Motor neuron (in vitro differentiated cells): ENCODE measurements at regions not wholly inside any gene's neighbourhood (a gene's known extent, or its start where the extent isn't known, plus 50 kb on each side); places are given as distances from the start of the nearest gene placed in this dataset.

ENCODE experiments used
- ATAC-seq, 8 experiments: fragments of 200-7000 bp; cut with Tn5 transposase; replicated peaks in 6 of 8; 2 replicates each; pipeline ENCODE4 v1.8.0; 2021; ENCODE audit warnings: mild to moderate bottlenecking in 8 of 8, moderate library complexity in 8 of 8
- H3K27ac ChIP-seq, 2 donors: fragments of 250-450 bp; sonication (Bioruptor Pico); 2 replicates each; pipeline ENCODE4 v1.9.0; 2021; ENCODE audit warnings: antibody characterized with exemption in 2 of 2, mild to moderate bottlenecking in 2 of 2, moderate library complexity in 1 of 2
- H3K4me1 ChIP-seq, 2 donors: fragments of 250-450 bp; sonication (Bioruptor Pico); replicated peaks in 1 of 2; 2 replicates each; pipeline ENCODE4 v1.6.1; 2021; ENCODE audit warnings: antibody characterized with exemption in 2 of 2, mild to moderate bottlenecking in 2 of 2, moderate library complexity in 1 of 2
- H3K4me3 ChIP-seq, 5 donors: fragments of 250-450 bp; sonication (Bioruptor Pico); 2 replicates each; pipeline ENCODE4 v1.9.0; 2021; ENCODE audit warnings: antibody characterized with exemption in 5 of 5, mild to moderate bottlenecking in 5 of 5, moderate library complexity in 4 of 5
- WGBS, 10 experiments: fragments of 450-650 bp; shearing (Covaris generic); methylation state at CpG; one replicate each; pipeline ENCODE4 v1.0.0; 2022; 5-methylcytosine and 5-hydroxymethylcytosine counted together
- in situ Hi-C, 9 experiments: fragments of 400-800 bp; cut with MboI; loops; one replicate each; pipeline ENCODE4 v1.15.0; 2021; ENCODE audit warnings: low sequenced_read_pairs in 9 of 9, low pct_unique_long_range_greater_than_20kb in 2 of 9; ENCODE audit not compliant: unreplicated experiment in 9 of 9

DNA sequence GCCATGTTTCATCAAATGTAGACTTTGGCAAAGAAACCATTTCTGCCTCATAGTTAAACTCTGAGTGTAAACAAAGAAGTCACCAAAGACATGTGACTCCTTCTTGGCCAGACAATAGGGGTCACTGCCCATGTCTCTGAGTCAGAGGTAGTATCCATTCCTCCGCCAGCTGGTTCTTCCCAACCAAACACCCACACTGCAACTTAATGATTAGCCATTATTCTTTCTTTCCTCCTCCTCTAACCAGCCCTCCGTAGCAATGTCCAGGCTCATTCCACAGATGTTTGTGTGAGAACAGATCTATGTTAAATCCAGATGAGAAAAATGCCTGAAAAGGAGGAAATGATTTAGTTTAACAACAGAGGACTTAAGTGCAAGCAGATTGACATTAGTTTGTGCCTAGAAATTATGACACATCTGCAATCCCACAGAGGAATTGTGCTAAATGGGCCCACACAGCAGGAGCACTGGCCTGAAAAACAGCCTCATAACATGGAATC lies 127.9 kb upstream of the SH3BP4 start:
- in situ Hi-C loops, result no loop called here
- WGBS, 10 experiments, result 0 to 60% (median 20%) methylated on average over 1 to 2 of the region's 2 CpGs; no CpG with 5 or more reads in 2 of the 10 experiments
- Histone ChIP-seq H3K4me3 (no peak overlapping the region), H3K27ac (peak overlapping the region in 1 of 2 donors; percentile 20), H3K4me1 (peaks cover 10 to 11% of the 10 kb centered on the region in 2 donors)
- ATAC-seq, result peak in 7 of 8 experiments; percentile 94 to 98 (median 96)

DNA sequence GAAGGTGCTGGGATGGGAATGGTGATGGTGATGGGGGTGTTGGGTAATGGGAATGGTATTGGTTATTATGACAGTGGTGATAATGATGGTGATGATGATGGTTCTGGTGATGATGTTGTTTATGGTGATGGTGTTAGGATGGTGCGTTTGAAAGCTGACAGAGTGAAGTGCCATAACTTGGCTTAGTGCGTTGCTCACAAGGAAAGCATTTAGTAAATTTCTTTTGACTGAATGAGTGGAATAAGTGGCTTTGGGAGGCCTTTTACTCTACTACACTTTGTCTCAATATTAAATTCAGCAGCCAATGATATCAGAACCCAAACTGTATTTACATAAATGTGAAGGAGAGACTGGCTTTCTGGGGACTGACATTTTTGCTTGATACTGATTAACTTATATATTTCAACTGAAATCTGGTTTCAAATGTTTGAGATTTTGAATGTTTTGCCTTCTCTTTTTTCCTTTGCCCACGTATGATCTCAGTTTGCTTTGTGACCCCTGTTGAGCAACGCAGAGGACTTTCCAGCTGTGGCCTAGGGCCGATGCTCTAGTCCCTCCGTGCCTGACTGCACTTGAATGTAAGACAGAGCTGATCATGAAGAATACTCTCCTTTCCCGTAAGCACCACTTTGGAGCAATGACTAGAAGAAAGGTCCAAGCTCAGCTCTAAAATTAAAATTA lies 128.5 kb upstream of the SH3BP4 start:
- Histone ChIP-seq H3K4me1 (peaks cover 10 to 11% of the 10 kb centered on the region in 2 donors), H3K27ac (peak overlapping the region in 1 of 2 donors; percentile 20), H3K4me3 (no peak overlapping the region)
- peak in 7 of 8 experiments; percentile 49 to 72 (median 68) for ATAC-seq
- in situ Hi-C loops, result no loop called here
- WGBS, 10 experiments, result 0 to 100% (median 49%) methylated on average over 1 to 6 of the region's 7 CpGs

DNA sequence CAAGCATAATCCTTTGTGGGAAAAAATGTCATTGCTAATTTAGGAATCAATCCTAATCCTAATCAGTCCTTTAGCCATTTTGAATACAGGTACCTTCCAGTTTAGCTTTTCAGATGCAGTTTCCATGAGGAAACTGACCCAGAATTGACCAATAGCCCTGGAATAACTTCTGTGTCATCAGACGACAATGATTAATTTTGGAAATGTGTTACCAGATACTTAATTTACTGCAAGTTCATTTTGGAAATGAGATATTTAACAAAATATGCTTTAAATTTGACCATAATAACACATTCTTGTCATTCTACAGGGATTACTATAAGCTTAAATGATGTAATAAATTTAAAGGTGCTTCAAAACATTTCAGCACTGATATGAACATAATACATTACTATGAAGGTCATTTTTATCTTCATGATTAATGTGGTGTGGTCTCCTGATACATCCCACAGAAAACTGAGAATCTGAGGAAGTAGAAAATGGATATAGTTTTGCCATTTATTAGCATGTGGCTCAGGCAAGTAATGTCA lies 129.8 kb upstream of the SH3BP4 start:
- 60 to 100% (median 80%) methylated on average over 1 of the region's 1 CpG; no CpG with 5 or more reads in 1 of the 10 experiments for WGBS, 10 experiments
- Histone ChIP-seq H3K4me3 (no peak overlapping the region), H3K4me1 (peaks cover 10 to 11% of the 10 kb centered on the region in 2 donors), H3K27ac (no peak overlapping the region)
- in situ Hi-C loops, result no loop called here
- ATAC-seq, result no peak

DNA sequence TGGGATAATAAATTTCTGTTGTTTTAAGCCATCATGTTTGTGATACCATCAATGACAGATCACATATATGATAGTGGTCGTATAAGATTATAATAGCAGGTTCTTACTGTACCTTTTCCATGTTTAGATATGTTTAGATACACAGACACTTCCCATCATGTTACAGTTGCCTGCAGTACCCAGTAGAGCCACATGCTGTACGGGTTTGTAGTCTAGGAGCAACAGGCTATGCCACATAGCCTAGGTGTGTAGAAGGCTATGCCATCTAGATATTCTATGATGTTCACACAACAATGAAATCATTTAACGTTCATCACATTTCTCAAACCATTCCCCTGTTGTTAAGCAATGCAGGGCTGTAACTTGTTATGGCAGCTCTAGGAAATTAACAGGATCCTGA lies 132.9 kb upstream of the SH3BP4 start:
- no peak overlapping the region for H3K27ac ChIP-seq
- WGBS, 10 experiments, result 53 to 100% (median 80%) methylated on average over 1 to 3 of the region's 3 CpGs; no CpG with 5 or more reads in 3 of the 10 experiments
- in situ Hi-C loops, result no loop called here
- H3K4me3 ChIP-seq, result no peak overlapping the region
- no peak for ATAC-seq
- H3K4me1 ChIP-seq, result peaks cover 7 to 12% of the 10 kb centered on the region in 2 donors

DNA sequence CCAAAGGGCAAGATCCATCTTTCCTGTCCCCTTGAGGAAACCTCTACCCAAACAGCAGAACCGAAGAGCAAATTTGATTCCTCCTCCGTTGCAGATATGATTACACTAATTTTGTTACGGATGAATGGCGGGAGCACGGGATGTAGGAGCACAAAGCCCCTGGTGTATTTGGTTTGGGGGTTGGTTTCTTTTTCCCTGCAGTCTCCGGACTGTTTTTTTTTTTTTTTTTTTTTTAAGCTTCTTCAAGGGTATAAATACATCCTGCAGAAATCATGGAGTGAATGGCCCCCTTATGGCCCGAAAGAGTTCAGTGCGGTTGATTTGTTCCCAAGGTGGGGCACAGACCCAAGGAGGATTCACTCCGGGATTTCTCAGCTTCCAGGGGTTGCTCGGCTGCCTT lies 135.3 kb upstream of the SH3BP4 start:
- WGBS, 10 experiments, result 70 to 91% (median 82%) methylated on average over 3 to 10 of the region's 10 CpGs; no CpG with 5 or more reads in 2 of the 10 experiments
- no peak overlapping the region for H3K27ac ChIP-seq
- in situ Hi-C loops, result no loop called here
- no peak overlapping the region for H3K4me3 ChIP-seq
- ATAC-seq, result no peak
- peaks cover 0 to 10% of the 10 kb centered on the region in 2 donors for H3K4me1 ChIP-seq

DNA sequence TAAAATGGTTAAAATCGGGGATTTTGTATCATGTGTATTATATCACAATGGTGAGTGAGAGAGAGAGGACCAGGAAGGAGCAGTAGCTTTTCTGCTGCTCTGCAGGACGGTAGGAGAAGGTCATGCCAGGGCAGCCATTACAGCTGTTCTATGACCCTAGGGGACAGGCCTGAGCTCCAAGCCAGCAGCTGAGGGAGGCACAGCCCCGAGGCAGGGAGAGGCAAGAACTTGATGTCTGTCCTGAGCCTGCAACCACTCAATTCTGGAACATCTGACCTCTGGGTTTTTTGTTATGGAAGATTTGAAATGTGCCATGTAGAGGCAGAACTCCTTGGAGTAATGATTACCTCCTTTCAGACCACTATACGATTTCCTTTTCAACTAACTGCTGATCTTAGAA lies 135.8 kb upstream of the SH3BP4 start:
- ATAC-seq, result peak in 1 of 8 experiments; percentile 34
- Histone ChIP-seq H3K27ac (no peak overlapping the region), H3K4me3 (no peak overlapping the region), H3K4me1 (peaks cover 0 to 10% of the 10 kb centered on the region in 2 donors)
- WGBS, 10 experiments, result 15 to 100% (median 73%) methylated on average over 1 to 4 of the region's 4 CpGs; no CpG with 5 or more reads in 1 of the 10 experiments
- in situ Hi-C loops, result no loop called here

DNA sequence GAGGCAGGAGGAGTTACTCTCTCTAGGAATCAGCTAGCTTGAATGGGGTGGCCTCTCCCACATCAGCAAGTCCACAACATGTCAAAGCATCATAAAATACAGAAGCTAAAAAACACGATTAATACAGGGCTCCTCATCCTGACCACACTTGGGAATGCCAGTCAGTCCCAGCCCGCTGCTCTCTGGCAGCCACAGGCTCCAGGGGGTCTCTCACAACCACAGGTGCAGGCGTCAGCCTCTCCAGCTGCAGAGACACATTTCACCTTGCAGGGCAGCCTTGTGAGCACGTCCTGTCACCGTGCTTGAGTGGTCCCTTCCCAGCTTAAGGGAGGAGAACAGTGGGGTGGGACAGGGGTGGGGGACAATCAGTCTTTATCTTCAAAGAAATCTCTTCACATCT lies 137.4 kb upstream of the SH3BP4 start:
- in situ Hi-C loops, result no loop called here
- H3K27ac ChIP-seq, result no peak overlapping the region
- 80 to 100% (median 82%) methylated on average over 1 to 4 of the region's 5 CpGs; no CpG with 5 or more reads in 6 of the 10 experiments for WGBS, 10 experiments
- H3K4me1 ChIP-seq, result peaks cover 0 to 10% of the 10 kb centered on the region in 2 donors
- no peak for ATAC-seq
- H3K4me3 ChIP-seq, result no peak overlapping the region

DNA sequence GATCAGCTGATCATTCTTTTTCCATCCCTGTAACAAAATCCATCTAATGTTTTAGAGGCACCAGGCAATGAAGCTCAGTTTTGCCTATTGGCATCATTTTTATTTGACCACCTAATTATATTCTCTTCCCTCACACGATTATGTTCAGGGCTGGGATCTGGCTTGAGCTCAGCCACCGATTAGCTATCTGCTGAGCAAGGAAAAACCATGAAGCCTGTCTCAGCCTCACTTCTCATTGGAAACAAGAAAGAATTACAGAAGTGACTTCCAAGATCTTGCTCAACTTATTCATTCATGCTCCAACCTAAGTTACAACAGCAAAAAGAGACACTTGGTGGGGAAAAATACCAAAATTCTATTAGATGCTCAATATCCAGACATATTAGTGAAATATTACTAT lies 139.0 kb upstream of the SH3BP4 start:
- H3K4me3 ChIP-seq, result no peak overlapping the region
- 0 to 100% (median 66%) methylated on average over 1 to 2 of the region's 2 CpGs; no CpG with 5 or more reads in 1 of the 10 experiments for WGBS, 10 experiments
- peaks cover 0 to 14% of the 10 kb centered on the region in 2 donors for H3K4me1 ChIP-seq
- no peak for ATAC-seq
- in situ Hi-C loops, result no loop called here
- no peak overlapping the region for H3K27ac ChIP-seq

DNA sequence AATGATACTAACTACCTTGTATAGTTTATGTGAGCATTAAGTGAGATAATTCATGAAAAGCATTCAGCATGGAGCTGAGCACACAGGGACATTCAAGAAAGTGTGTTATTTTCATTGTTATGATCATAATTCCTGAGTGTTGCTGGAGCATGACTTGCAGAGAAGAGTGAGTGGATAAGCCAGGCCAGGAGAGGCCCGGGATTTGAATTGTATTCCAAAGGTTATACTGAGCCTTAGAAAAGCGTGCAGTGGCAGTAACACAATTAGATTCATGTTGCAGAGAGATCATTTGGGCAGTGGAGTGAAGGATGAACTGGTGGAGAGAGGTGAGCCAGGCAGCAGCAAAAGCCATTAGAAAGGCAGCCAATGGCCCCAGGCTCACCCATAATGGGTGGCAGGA lies 142.9 kb upstream of the SH3BP4 start:
- 0 to 83% (median 54%) methylated on average over 1 to 2 of the region's 2 CpGs; no CpG with 5 or more reads in 2 of the 10 experiments for WGBS, 10 experiments
- Histone ChIP-seq H3K4me3 (no peak overlapping the region), H3K27ac (no peak overlapping the region), H3K4me1 (peaks cover 0 to 7% of the 10 kb centered on the region in 2 donors)
- in situ Hi-C loops, result no loop called here
- ATAC-seq, result peak in 1 of 8 experiments; percentile 17

DNA sequence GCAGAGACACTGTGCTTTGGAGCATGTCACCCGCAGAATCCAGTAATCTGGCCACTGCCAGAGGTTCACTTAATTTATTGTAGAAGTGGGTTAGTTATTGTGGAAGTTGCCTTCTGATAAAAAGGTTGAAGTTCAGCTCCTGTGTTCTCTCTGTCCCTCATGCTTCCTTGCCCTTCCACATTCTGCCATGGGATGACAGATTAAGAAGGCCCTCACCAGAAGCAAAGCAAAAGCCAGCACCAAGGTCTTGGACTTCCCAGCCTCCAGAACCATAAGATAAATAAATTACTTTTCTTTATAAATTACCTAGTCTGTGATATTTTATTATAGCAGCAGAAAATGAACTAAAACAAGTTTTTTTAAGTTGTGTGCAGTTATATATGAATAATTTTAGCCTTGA lies 145.0 kb upstream of the SH3BP4 start:
- 83 to 86% methylated on average over 1 of the region's 1 CpG; no CpG with 5 or more reads in 8 of the 10 experiments for WGBS, 10 experiments
- no peak for ATAC-seq
- Histone ChIP-seq H3K4me1 (peaks cover 0 to 7% of the 10 kb centered on the region in 2 donors), H3K4me3 (no peak overlapping the region), H3K27ac (no peak overlapping the region)
- in situ Hi-C loops, result no loop called here

DNA sequence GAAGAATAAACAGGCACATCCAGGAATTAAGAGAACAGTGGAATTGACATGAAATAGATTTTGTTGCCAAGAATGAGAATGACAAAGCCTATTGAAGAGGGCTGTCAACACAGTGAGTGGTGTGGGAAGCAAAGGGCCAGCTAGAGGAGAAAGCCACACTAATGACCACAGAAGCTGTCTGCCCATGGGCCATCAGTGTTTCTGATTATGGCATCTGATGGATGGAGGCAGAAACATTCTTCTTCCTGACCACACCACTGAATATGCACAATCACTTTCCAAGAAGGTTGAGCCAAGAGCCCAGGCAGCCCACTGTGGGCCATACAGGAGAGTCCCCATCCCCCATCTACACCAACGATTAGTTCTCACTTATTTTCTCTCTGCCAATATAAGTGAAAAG lies 146.0 kb upstream of the SH3BP4 start:
- Histone ChIP-seq H3K27ac (no peak overlapping the region), H3K4me1 (peaks cover 0 to 4% of the 10 kb centered on the region in 2 donors), H3K4me3 (no peak overlapping the region)
- WGBS, 10 experiments, result 29 to 90% (median 67%) methylated on average over 1 of the region's 1 CpG; no CpG with 5 or more reads in 3 of the 10 experiments
- peak in 2 of 8 experiments; percentile 55 to 86 for ATAC-seq
- in situ Hi-C loops, result no loop called here

DNA sequence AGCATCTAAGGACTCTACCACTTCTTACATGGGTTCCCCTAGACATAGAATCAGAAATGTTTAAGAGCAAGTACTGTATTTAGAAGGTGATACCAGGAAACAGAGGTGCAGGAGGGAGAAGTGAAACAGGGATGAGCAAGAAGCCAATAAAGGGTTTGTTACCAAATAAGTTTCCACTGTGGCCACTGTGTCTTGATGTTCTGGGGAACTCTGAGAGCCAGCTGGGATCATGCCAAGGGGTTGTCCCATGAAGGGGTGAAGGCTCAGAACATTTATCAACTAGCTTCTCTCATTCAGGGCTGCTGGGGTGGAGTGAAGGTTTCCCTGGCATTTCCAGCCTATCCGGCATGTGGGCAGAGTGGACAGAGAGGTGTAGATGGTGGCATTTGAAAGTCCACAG lies 147.1 kb upstream of the SH3BP4 start:
- in situ Hi-C loops, result no loop called here
- WGBS, 10 experiments, result 0 to 100% (median 73%) methylated on average over 1 of the region's 1 CpG; no CpG with 5 or more reads in 4 of the 10 experiments
- Histone ChIP-seq H3K4me1 (peaks cover 0 to 4% of the 10 kb centered on the region in 2 donors), H3K4me3 (no peak overlapping the region), H3K27ac (no peak overlapping the region)
- no peak for ATAC-seq

DNA sequence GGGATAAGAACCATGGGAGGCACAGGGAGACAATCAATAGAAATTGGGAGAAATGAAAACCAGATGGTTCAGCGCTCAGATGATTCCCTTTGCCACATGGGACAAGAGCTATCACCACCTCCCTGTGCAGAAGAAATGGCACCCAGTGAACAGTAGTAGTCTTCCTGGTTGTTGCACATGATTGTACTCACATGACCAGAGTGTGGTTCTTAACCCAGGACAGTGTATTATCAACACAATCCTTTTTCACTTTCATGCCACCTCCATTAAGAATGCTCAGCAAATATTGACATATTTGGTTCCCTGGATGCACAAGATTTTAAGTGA lies 149.0 kb upstream of the SH3BP4 start:
- in situ Hi-C loops, result no loop called here
- ATAC-seq, result peak in 1 of 8 experiments; percentile 55

More for the DNA sequence above, 149.0 kb upstream of the SH3BP4 start:
- Histone ChIP-seq H3K4me1 (peaks cover 5 to 7% of the 10 kb centered on the region in 2 donors), H3K4me3 (no peak overlapping the region), H3K27ac (no peak overlapping the region)
- WGBS, 10 experiments, result 86 to 100% (median 100%) methylated on average over 1 of the region's 1 CpG; no CpG with 5 or more reads in 7 of the 10 experiments
